ENCODE measurements at regions not wholly inside any gene's neighbourhood (a gene's known extent, or its start where the extent isn't known, plus 50 kb on each side); places are given as distances from the start of the nearest gene placed in this dataset.

DNA sequence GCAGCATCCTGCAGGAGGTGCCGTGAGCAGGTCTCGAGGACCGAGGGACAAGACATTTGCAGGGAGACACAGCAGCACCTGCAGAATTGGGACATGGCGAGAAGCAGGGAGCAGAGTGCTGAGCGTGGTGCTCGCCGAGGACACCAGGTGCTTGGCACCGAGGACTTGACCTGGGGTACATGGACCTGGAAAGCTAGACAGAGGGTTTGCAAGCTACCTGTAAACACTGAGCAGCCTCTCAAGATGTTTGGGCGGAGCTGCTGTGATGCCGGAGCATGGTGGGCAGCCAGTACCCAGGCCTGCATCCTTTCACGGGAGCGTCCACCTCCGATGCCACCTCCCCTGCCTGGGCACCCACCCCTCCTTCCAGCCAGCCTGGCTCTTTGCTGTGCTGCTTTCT is 773.2 kb downstream of the TBC1D22A start:
- TF ChIP-seq ZBTB43 (CRISPR knock-in tag; conservative IDR thresholded peaks at IDR 0.05) (no peak), ZNF703 (CRISPR knock-in tag; IDR thresholded peaks at IDR 0.05; ENCODE audit: borderline replicate concordance) (no peak), E2F1 (CRISPR knock-in tag; IDR thresholded peaks at IDR 0.05) (no peak), FOXC1 (CRISPR knock-in tag; IDR thresholded peaks at IDR 0.05; ENCODE audit: borderline replicate concordance) (no peak), ZFYVE20 (CRISPR knock-in tag; IDR thresholded peaks at IDR 0.05; ENCODE audit: borderline replicate concordance, low read depth) (no peak), ZNF598 (CRISPR knock-in tag; IDR thresholded peaks at IDR 0.05; ENCODE audit: borderline replicate concordance) (no peak), POLR2A (IDR thresholded peaks at IDR 0.05; ENCODE audit: insufficient read depth in 1 of 2, low read depth in 2 of 2, low read length in 2 of 2) (no peak), ASH2L (IDR thresholded peaks at IDR 0.05; ENCODE audit: insufficient read length, low read depth, low read length) (no peak), ZNF101 (CRISPR knock-in tag; IDR thresholded peaks at IDR 0.05; ENCODE audit: borderline replicate concordance, low read depth) (no peak), MXI1 (IDR thresholded peaks at IDR 0.05; ENCODE audit: borderline replicate concordance, low read depth, low read length) (no peak), NR2C2 (CRISPR knock-in tag; IDR thresholded peaks at IDR 0.05; ENCODE audit: borderline replicate concordance) (no peak)
- TF ChIP-seq, protein P1, sequence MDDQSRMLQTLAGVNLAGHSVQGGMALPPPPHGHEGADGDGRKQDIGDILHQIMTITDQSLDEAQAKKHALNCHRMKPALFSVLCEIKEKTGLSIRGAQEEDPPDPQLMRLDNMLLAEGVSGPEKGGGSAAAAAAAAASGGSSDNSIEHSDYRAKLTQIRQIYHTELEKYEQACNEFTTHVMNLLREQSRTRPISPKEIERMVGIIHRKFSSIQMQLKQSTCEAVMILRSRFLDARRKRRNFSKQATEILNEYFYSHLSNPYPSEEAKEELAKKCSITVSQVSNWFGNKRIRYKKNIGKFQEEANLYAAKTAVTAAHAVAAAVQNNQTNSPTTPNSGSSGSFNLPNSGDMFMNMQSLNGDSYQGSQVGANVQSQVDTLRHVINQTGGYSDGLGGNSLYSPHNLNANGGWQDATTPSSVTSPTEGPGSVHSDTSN (CRISPR knock-in tag; IDR thresholded peaks at IDR 0.05; ENCODE audit: borderline replicate concordance): no peak

Data from HepG2 (cell line).